Breast epithelium (tissue), 4 donors: ENCODE measurements at regions not wholly inside any gene's neighbourhood (a gene's known extent, or its start where the extent isn't known, plus 50 kb on each side); places are given as distances from the start of the nearest gene placed in this dataset.
"Not testable (repeated sequence)": the region's sequence is repeated elsewhere in the genome, so short reads cannot be mapped to it uniquely, and the experiment has no call there.

ENCODE experiments used
- DNase-seq, 2 donors: peaks; one replicate each; pipeline ENCODE4 v3.0.0-alpha.2; 2019; ENCODE audit warnings: low spot score in 2 of 2
- H3K27ac ChIP-seq, 2 donors: fragments of 200-600 bp; sonication (generic) in 1 of 2; one replicate each; pipeline ENCODE4 v1.5.1; 2016 to 2019; ENCODE audit warnings: mild to moderate bottlenecking in 1 of 2
- H3K27me3 ChIP-seq, 2 donors: fragments of 200-600 bp; sonication (generic) in 1 of 2; one replicate each; pipeline versions ENCODE4 v1.5.1 to v1.6.0; 2017 to 2019; ENCODE audit warnings: control low read depth in 1 of 2, mild to moderate bottlenecking in 1 of 2
- H3K36me3 ChIP-seq: fragments of 200-600 bp; one replicate; pipeline ENCODE4 v1.5.1; 2019
- H3K4me1 ChIP-seq, 2 donors: fragments of 200-600 bp; sonication (generic); one replicate each; pipeline ENCODE4 v1.5.1; 2016 to 2019; ENCODE audit warnings: control low read depth in 1 of 2
- H3K4me3 ChIP-seq, 3 donors: fragments of 200-600 bp; sonication (generic); 1 replicate in 2 of 3; 2 replicates in 1 of 3; pipeline ENCODE4 v1.5.1; 2016 to 2019; ENCODE audit warnings: mild to moderate bottlenecking in 3 of 3, moderate library complexity in 2 of 3
- H3K9me3 ChIP-seq, 2 donors: fragments of 200-600 bp; sonication (generic) in 1 of 2; one replicate each; pipeline ENCODE4 v1.5.1; 2016 to 2019; ENCODE audit warnings: control low read depth in 1 of 2
- CTCF ChIP-seq, 3 donors: fragments of 450-650 bp; IDR thresholded peaks; one replicate each; pipeline ENCODE4 v1.5.1; 2016 to 2017; ENCODE audit warnings: antibody characterized with exemption in 3 of 3, mild to moderate bottlenecking in 3 of 3, moderate library complexity in 3 of 3
- POLR2A ChIP-seq: fragments of 450-650 bp; IDR thresholded peaks from one replicate; pipeline ENCODE4 v1.6.1; 2016; ENCODE audit warnings: antibody characterized with exemption, mild to moderate bottlenecking, moderate library complexity
- POLR2AphosphoS5 ChIP-seq, 3 donors: sonication (generic); formaldehyde crosslinking; IDR thresholded peaks; one replicate each; pipeline ENCODE4 v1.6.1; 2017; ENCODE audit warnings: antibody characterized with exemption in 3 of 3
- intact Hi-C: fragments of 100-400 bp; cut with DNase I; formaldehyde crosslinking; loops from one replicate; pipeline ENCODE4 v1.15.1; 2023; ENCODE audit warnings: low total_unique reads

GRCh38 chr4:103842637-103843239, 123.0 kb upstream of the TACR3 start:
- no peaks in the 10 kb centered on the region for H3K36me3 ChIP-seq
- intact Hi-C loops = no loop called here
- H3K4me1 ChIP-seq = no peaks in the 10 kb centered on the region
- no peak for DNase-seq
- no peak for TF ChIP-seq CTCF (IDR thresholded peaks at IDR 0.05)
- no peak for TF ChIP-seq POLR2AphosphoS5 (IDR thresholded peaks at IDR 0.05)
- TF ChIP-seq POLR2A = no peak
- no peaks in the 10 kb centered on the region for H3K27me3 ChIP-seq
- peaks cover 0 to 2% of the 10 kb centered on the region in 2 donors for H3K9me3 ChIP-seq
- H3K4me3 ChIP-seq = no peak overlapping the region
- no peak overlapping the region for H3K27ac ChIP-seq

DNA sequence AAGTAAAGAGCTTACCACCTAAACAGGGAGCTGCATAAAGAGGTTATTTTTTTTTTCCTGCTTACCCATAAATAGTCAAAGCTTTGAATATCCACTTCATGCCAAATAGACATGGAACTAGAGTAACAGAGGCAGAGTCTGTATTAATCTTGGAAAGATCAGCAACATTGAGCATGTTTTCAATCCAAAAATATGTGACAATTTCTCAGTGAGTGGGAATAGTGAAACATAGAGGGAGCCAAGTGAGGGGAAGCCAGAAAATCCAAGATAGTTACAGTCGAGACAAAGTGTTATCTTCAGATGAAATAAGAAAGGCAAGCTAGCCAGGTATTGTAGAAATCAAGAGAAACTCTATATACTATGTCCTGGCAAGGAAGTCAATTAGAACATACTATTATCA, 122.3 kb upstream of the TACR3 start:
- intact Hi-C loops = no loop called here
- no peak for TF ChIP-seq POLR2AphosphoS5 (IDR thresholded peaks at IDR 0.05)
- no peak for TF ChIP-seq POLR2A
- no peak for TF ChIP-seq CTCF (IDR thresholded peaks at IDR 0.05)
- Histone ChIP-seq H3K27ac (no peak overlapping the region), H3K36me3 (no peaks in the 10 kb centered on the region), H3K4me3 (no peak overlapping the region), H3K27me3 (no peaks in the 10 kb centered on the region), H3K4me1 (no peaks in the 10 kb centered on the region), H3K9me3 (no peaks in the 10 kb centered on the region)
- DNase-seq = no peak

GRCh38 chr4:103810308-103810707, 90.5 kb upstream of the TACR3 start:
- DNase-seq, H3K27ac ChIP-seq, H3K27me3 ChIP-seq, H3K36me3 ChIP-seq, intact Hi-C loops, H3K9me3 ChIP-seq, H3K4me3 ChIP-seq, H3K4me1 ChIP-seq: not testable (repeated sequence)

- Histone ChIP-seq H3K36me3 (no peaks in the 10 kb centered on the region), H3K4me1 (no peaks in the 10 kb centered on the region), H3K27ac (no peak overlapping the region), H3K4me3 (no peak overlapping the region), H3K9me3 (peaks cover 0 to 12% of the 10 kb centered on the region in 2 donors), H3K27me3 (no peaks in the 10 kb centered on the region)
- intact Hi-C loops = no loop called here
- TF ChIP-seq POLR2A = no peak
- TF ChIP-seq CTCF (IDR thresholded peaks at IDR 0.05) = no peak
- TF ChIP-seq POLR2AphosphoS5 (IDR thresholded peaks at IDR 0.05) = no peak
- DNase-seq = no peak
These were observed 83.0 kb upstream of the TACR3 start for GRCh38 chr4:103802766-103803165.

DNA sequence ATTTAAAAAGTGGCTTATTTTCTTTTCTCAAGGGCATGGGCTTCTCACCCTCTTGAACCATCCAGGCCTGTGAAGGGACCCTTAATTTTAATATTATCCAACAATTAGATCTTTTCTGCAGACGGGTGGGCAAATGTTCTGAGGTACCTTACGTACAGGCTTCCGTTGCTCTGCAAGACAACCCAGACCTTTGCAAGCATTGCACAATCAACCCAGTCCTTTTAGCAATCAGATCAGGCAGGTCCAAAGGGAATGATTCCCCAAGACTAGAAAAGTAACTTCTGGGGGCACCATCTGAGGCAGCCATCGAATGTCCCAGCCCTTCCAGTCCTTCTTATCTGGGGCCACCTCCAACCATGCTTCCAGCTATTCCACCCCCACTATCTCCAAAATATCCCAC, 67.3 kb upstream of the TACR3 start:
- H3K36me3 ChIP-seq = no peaks in the 10 kb centered on the region
- no peaks in the 10 kb centered on the region for H3K4me1 ChIP-seq
- no peaks in the 10 kb centered on the region for H3K27me3 ChIP-seq
- TF ChIP-seq POLR2AphosphoS5 (IDR thresholded peaks at IDR 0.05) (no peak), CTCF (IDR thresholded peaks at IDR 0.05) (no peak), POLR2A (no peak)
- DNase-seq = no peak
- H3K27ac ChIP-seq = no peak overlapping the region
- intact Hi-C loops = no loop called here
- peaks cover 0 to 38% of the 10 kb centered on the region in 2 donors for H3K9me3 ChIP-seq
- no peak overlapping the region for H3K4me3 ChIP-seq

- Histone ChIP-seq H3K36me3 (no peaks in the 10 kb centered on the region), H3K4me1 (no peaks in the 10 kb centered on the region), H3K9me3 (peaks cover 0 to 38% of the 10 kb centered on the region in 2 donors), H3K27ac (no peak overlapping the region), H3K4me3 (no peak overlapping the region), H3K27me3 (no peaks in the 10 kb centered on the region)
- DNase-seq = no peak
- TF ChIP-seq CTCF (IDR thresholded peaks at IDR 0.05) = no peak
- no peak for TF ChIP-seq POLR2AphosphoS5 (IDR thresholded peaks at IDR 0.05)
- no peak for TF ChIP-seq POLR2A
- intact Hi-C loops = no loop called here
These were observed 66.8 kb upstream of the TACR3 start for GRCh38 chr4:103786593-103786992.
